SK-N-SH (cell line): ENCODE measurements at regions not wholly inside any gene's neighbourhood (a gene's known extent, or its start where the extent isn't known, plus 50 kb on each side); places are given as distances from the start of the nearest gene placed in this dataset.

ENCODE experiments used
- CTCF ChIA-PET: fragments of 300-600, 350-600 bp; formaldehyde crosslinking; extraction: SDS; loops from one replicate; lab custom pipeline; 2021; lab: Yijun Ruan, JAX
- POLR2A ChIA-PET: fragments of 350-600 bp; sonication (Branson Sonifier 250); formaldehyde crosslinking; extraction: SDS; loops from one replicate; lab custom pipeline; 2020; ENCODE audit warnings: antibody characterized with exemption, inconsistent platforms; lab: Yijun Ruan, JAX
- DNase-seq: peaks from one replicate; pipeline ENCODE4 v3.0.0; 2012
- H2AFZ ChIP-seq: fragments of 200-600 bp; sonication (generic); 2 replicates; pipeline ENCODE4 v1.8.1; 2016; ENCODE audit warnings: antibody characterized with exemption, mild to moderate bottlenecking, low read depth
- H3F3A ChIP-seq: fragments of 200-600 bp; sonication (generic); replicated peaks from 2 replicates; pipeline ENCODE3; 2016; ENCODE audit warnings: antibody characterized with exemption, mild to moderate bottlenecking; ENCODE audit not compliant: insufficient read depth
- H3K27ac ChIP-seq, 2 experiments: fragments of 200-500 bp in 1 of 2; fragments of 200-600 bp in 1 of 2; sonication (Bioruptor generic) in 1 of 2; sonication (generic), shearing (Covaris generic) in 1 of 2; 2 replicates each; pipeline versions ENCODE4 v1.5.1 to v1.6.1; 2014 to 2016; ENCODE audit warnings: low read depth in 2 of 2, inconsistent platforms in 1 of 2, low read length in 1 of 2, mild to moderate bottlenecking in 1 of 2, mixed read lengths in 1 of 2
- H3K27me3 ChIP-seq: fragments of 200-600 bp; sonication (generic), shearing (Covaris generic); 2 replicates; pipeline ENCODE4 v1.6.1; 2016; ENCODE audit warnings: mixed run types; ENCODE audit not compliant: insufficient read depth
- H3K36me3 ChIP-seq, 2 experiments: fragments of 200-500 bp in 1 of 2; fragments of 200-600 bp in 1 of 2; sonication (Bioruptor generic) in 1 of 2; sonication (generic) in 1 of 2; replicated peaks in 1 of 2; 2 replicates each; pipeline versions ENCODE3 to v1.5.1; 2014 to 2016; ENCODE audit warnings: low read length in 1 of 2, mild to moderate bottlenecking in 1 of 2; ENCODE audit not compliant: insufficient read depth in 2 of 2, control insufficient read depth in 1 of 2
- H3K4me1 ChIP-seq, 2 experiments: fragments of 200-500 bp in 1 of 2; fragments of 200-600 bp in 1 of 2; sonication (Bioruptor generic) in 1 of 2; sonication (generic), shearing (Covaris generic) in 1 of 2; 2 replicates each; pipeline versions ENCODE4 v1.5.1 to v1.6.1; 2014 to 2016; ENCODE audit warnings: low read depth in 1 of 2, low read length in 1 of 2, mixed run types in 1 of 2; ENCODE audit not compliant: insufficient read depth in 2 of 2, control insufficient read depth in 1 of 2
- H3K4me2 ChIP-seq: fragments of 200-600 bp; sonication (generic), shearing (Covaris generic); 2 replicates; pipeline ENCODE4 v1.6.1; 2017; ENCODE audit warnings: mixed run types
- H3K4me3 ChIP-seq, 2 experiments: fragments of 200-500 bp in 1 of 2; fragments of 200-600 bp in 1 of 2; sonication (Bioruptor generic) in 1 of 2; sonication (generic), shearing (Covaris generic) in 1 of 2; 2 replicates each; pipeline versions ENCODE4 v1.5.1 to v1.8.1; 2014 to 2016; ENCODE audit warnings: low read depth in 2 of 2, inconsistent platforms in 1 of 2, low read length in 1 of 2, mild to moderate bottlenecking in 1 of 2, mixed read lengths in 1 of 2, moderate library complexity in 1 of 2
- H3K79me2 ChIP-seq: fragments of 200-600 bp; sonication (generic); 2 replicates; pipeline ENCODE4 v1.8.1; 2017; ENCODE audit warnings: mild to moderate bottlenecking; ENCODE audit not compliant: insufficient read depth
- H3K9ac ChIP-seq: fragments of 200-600 bp; sonication (generic); 2 replicates; pipeline ENCODE4 v1.6.1; 2017; ENCODE audit warnings: mixed run types
- H3K9me2 ChIP-seq: fragments of 200-600 bp; sonication (generic); 2 replicates; pipeline ENCODE4 v1.6.1; 2017; ENCODE audit warnings: mixed run types
- H3K9me3 ChIP-seq: fragments of 200-600 bp; sonication (generic); 2 replicates; pipeline ENCODE4 v1.6.1; 2017; ENCODE audit warnings: mixed run types, mild to moderate bottlenecking, moderate library complexity
- H4K20me1 ChIP-seq: fragments of 200-600 bp; sonication (generic); 2 replicates; pipeline ENCODE4 v1.6.1; 2017; ENCODE audit warnings: mild to moderate bottlenecking, mixed run types; ENCODE audit not compliant: insufficient read depth
- ELF1 ChIP-seq: IDR thresholded peaks from 2 replicates; pipeline ENCODE4 v1.4.0; 2012
- EZH2phosphoT487 ChIP-seq: fragments of 200-600 bp; sonication (generic); IDR thresholded peaks from 2 replicates; pipeline ENCODE4 v1.6.1; 2017; ENCODE audit warnings: low read depth, mixed run types, mild to moderate bottlenecking, antibody characterized with exemption, moderate library complexity, borderline replicate concordance
- FOXJ3 ChIP-seq: sonication (generic); formaldehyde crosslinking; IDR thresholded peaks from 2 replicates; pipeline ENCODE4 v1.5.1; 2020; ENCODE audit warnings: mild to moderate bottlenecking, missing genetic modification reagents
- FOXM1 ChIP-seq: IDR thresholded peaks from 2 replicates; pipeline ENCODE4 v1.4.0; 2012; ENCODE audit warnings: low read depth, mild to moderate bottlenecking
- GABPA ChIP-seq: IDR thresholded peaks from 2 replicates; pipeline ENCODE4 v1.4.0; 2012; ENCODE audit warnings: low read depth, mild to moderate bottlenecking
- IRF3 ChIP-seq: fragments of 150-350 bp; IDR thresholded peaks from 2 replicates; pipeline ENCODE4 v1.6.1; 2016; ENCODE audit warnings: mild to moderate bottlenecking, low read depth, low read length
- JUND ChIP-seq: IDR thresholded peaks from 2 replicates; pipeline ENCODE4 v1.4.0; 2012
- RXRA ChIP-seq: IDR thresholded peaks from 2 replicates; pipeline ENCODE4 v1.4.0; 2012; ENCODE audit warnings: low read depth, mild to moderate bottlenecking, borderline replicate concordance
- SIN3A ChIP-seq: IDR thresholded peaks from 2 replicates; pipeline ENCODE4 v1.6.1; 2012; ENCODE audit warnings: low read depth, mild to moderate bottlenecking, low read length, moderate library complexity, borderline replicate concordance
- SMC3 ChIP-seq: IDR thresholded peaks from 2 replicates; pipeline ENCODE4 v1.6.1; 2012; ENCODE audit warnings: low read depth, low read length, improper control_type of control experiment
- TAF1 ChIP-seq: IDR thresholded peaks from 2 replicates; pipeline ENCODE4 v1.6.1; 2012; ENCODE audit warnings: low read depth, mild to moderate bottlenecking, low read length, moderate library complexity, borderline replicate concordance
- WGBS: methylation state at CpG from one replicate; pipeline ENCODE4 v1.1.6; 2017; ENCODE audit warnings: low lambda C conversion rate; 5-methylcytosine and 5-hydroxymethylcytosine counted together
- TF ChIP-seq, protein P1 (sequence below): IDR thresholded peaks from 2 replicates; pipeline ENCODE4 v1.4.0; 2012; ENCODE audit warnings: low read depth, borderline replicate concordance
- TF ChIP-seq, protein P2 (sequence below): IDR thresholded peaks from 2 replicates; pipeline ENCODE4 v1.4.0; 2012; ENCODE audit warnings: low read depth, borderline replicate concordance
- TF ChIP-seq, protein P3 (sequence below): IDR thresholded peaks from 2 replicates; pipeline ENCODE4 v1.4.0; 2012; ENCODE audit warnings: low read depth

GRCh38 chr4:179597301-179597700 lies 2155.1 kb upstream of the AGA start:
- Histone ChIP-seq H3K9me3 (peaks cover 7% of the 10 kb centered on the region; the same call in 1 of the 2 replicates), H3K36me3 (no peaks in the 10 kb centered on the region), H3K4me1 (no peaks in the 10 kb centered on the region; a peak in 1 of 4 replicates), H3K27ac (no peak overlapping the region), H3K4me3 (no peak overlapping the region), H3F3A (no peaks in the 10 kb centered on the region), H3K79me2 (no peaks in the 10 kb centered on the region), H3K27me3 (no peaks in the 10 kb centered on the region), H3K9ac (no peak overlapping the region), H4K20me1 (no peaks in the 10 kb centered on the region), H2AFZ (peak overlapping the region; percentile 24; the same call in 1 of the 2 replicates), H3K4me2 (no peak overlapping the region), H3K9me2 (no peaks in the 10 kb centered on the region)
- CTCF ChIA-PET = no interaction called here
- 7% methylated on average over 2 of the region's 2 CpGs for WGBS
- POLR2A ChIA-PET = no interaction called here
- no peak for DNase-seq
- no peak for TF ChIP-seq TAF1
- no peak for TF ChIP-seq JUND
- no peak for TF ChIP-seq ELF1
- TF ChIP-seq SMC3 = no peak
- TF ChIP-seq, protein P1, sequence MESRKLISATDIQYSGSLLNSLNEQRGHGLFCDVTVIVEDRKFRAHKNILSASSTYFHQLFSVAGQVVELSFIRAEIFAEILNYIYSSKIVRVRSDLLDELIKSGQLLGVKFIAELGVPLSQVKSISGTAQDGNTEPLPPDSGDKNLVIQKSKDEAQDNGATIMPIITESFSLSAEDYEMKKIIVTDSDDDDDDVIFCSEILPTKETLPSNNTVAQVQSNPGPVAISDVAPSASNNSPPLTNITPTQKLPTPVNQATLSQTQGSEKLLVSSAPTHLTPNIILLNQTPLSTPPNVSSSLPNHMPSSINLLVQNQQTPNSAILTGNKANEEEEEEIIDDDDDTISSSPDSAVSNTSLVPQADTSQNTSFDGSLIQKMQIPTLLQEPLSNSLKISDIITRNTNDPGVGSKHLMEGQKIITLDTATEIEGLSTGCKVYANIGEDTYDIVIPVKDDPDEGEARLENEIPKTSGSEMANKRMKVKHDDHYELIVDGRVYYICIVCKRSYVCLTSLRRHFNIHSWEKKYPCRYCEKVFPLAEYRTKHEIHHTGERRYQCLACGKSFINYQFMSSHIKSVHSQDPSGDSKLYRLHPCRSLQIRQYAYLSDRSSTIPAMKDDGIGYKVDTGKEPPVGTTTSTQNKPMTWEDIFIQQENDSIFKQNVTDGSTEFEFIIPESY = no peak
- no peak for TF ChIP-seq FOXM1
- TF ChIP-seq EZH2phosphoT487 = no peak
- no peak for TF ChIP-seq FOXJ3 (CRISPR knock-in tag)
- TF ChIP-seq GABPA = no peak
- TF ChIP-seq, protein P2, sequence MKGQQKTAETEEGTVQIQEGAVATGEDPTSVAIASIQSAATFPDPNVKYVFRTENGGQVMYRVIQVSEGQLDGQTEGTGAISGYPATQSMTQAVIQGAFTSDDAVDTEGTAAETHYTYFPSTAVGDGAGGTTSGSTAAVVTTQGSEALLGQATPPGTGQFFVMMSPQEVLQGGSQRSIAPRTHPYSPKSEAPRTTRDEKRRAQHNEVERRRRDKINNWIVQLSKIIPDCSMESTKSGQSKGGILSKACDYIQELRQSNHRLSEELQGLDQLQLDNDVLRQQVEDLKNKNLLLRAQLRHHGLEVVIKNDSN = no peak
- TF ChIP-seq, protein P3, sequence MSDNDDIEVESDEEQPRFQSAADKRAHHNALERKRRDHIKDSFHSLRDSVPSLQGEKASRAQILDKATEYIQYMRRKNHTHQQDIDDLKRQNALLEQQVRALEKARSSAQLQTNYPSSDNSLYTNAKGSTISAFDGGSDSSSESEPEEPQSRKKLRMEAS = no peak

DNA sequence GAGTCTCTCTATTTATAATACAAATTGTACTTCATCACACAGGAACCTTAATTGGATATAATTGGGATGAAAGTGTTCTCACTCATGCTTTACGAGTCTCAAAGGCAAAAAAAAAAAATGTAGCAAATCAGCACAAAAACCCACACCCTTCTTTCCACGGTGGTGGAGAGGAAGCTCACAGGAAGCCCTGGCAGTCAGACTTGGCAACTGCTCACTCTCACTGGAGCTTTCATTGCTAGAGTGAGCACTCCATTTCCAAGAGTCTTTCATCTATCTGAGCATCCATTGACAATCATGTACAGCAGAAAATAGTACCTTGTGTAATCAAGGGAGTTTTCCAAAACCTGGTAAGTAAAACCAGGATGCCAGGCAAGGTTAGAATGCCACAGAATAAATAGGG lies 2159.4 kb upstream of the AGA start:
- Histone ChIP-seq H3K4me1 (no peaks in the 10 kb centered on the region), H3K4me3 (no peak overlapping the region), H3K9me3 (no peaks in the 10 kb centered on the region), H3K79me2 (no peaks in the 10 kb centered on the region), H3K9ac (no peak overlapping the region), H3K9me2 (no peaks in the 10 kb centered on the region), H3F3A (peaks cover 15% of the 10 kb centered on the region), H3K4me2 (no peak overlapping the region), H3K27ac (no peak overlapping the region), H4K20me1 (no peaks in the 10 kb centered on the region), H2AFZ (no peak overlapping the region), H3K36me3 (no peaks in the 10 kb centered on the region), H3K27me3 (no peaks in the 10 kb centered on the region)
- no peak for DNase-seq
- ChIA-PET POLR2A (no interaction called here), CTCF (no interaction called here)
- 11% methylated on average over 2 of the region's 2 CpGs for WGBS
- no peak for TF ChIP-seq RXRA
- TF ChIP-seq SIN3A = no peak
- TF ChIP-seq IRF3 = no peak
